ENCODE measurements at regions not wholly inside any gene's neighbourhood (a gene's known extent, or its start where the extent isn't known, plus 50 kb on each side); places are given as distances from the start of the nearest gene placed in this dataset.

DNA sequence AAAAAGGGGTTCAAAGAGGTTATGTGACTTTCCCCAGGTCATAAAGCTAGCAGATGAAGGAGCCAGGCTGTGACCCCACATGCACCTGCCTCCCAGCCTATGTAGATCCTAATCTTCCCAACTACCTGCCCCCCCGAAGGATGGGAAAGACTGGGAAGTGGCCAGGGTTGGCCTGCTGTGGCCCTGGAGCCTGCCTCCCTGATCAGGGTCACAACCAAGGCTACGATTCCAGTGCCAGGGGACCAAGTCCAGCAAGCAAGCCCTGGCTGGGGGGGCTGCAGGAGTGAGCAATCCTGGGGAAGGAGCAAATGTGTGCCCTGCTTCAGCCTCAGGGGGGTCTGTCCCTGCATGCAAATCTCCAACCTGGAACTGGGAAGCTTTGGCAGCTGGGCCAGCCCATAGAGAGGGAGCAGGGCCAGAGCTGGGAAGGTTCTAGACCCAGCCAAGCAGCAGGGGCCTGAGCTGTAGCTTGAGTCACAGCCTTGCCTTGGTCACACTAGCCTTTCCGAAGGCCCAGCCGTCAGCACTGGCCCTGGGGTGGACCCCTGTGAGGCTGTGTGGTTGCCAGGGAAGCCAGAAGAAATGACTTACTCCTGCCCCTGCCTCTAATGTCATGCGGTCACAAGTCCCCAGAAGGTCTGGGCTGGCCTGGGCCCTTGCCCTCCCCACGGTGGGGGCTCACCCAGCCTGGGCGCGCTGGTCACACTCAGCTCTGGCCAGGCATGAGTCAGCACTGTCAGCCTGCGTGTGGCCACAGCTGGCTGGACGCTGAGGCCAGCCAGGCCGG is 96.4 kb upstream of the ZMIZ1 start:
- H3K9me2 ChIP-seq (ENCODE audit: low read depth, low read length): no peaks in the 10 kb centered on the region
- no peaks in the 10 kb centered on the region for H3K9me3 ChIP-seq (ENCODE audit: low read length)
- no peak overlapping the region for H3K9ac ChIP-seq (ENCODE audit: low read length)
- no peak overlapping the region for H3K4me2 ChIP-seq (ENCODE audit: low read length)
- H2AFZ ChIP-seq (ENCODE audit: low read length): no peak overlapping the region
- no peaks in the 10 kb centered on the region for H3K36me3 ChIP-seq (ENCODE audit: insufficient read depth, low read length)
- H3K4me1 ChIP-seq (ENCODE audit: insufficient read depth, low read length, severe bottlenecking): peaks cover 11% of the 10 kb centered on the region
- no peaks in the 10 kb centered on the region for H3F3A ChIP-seq (ENCODE audit: insufficient read depth, low read length)
- TF ChIP-seq, protein P1, sequence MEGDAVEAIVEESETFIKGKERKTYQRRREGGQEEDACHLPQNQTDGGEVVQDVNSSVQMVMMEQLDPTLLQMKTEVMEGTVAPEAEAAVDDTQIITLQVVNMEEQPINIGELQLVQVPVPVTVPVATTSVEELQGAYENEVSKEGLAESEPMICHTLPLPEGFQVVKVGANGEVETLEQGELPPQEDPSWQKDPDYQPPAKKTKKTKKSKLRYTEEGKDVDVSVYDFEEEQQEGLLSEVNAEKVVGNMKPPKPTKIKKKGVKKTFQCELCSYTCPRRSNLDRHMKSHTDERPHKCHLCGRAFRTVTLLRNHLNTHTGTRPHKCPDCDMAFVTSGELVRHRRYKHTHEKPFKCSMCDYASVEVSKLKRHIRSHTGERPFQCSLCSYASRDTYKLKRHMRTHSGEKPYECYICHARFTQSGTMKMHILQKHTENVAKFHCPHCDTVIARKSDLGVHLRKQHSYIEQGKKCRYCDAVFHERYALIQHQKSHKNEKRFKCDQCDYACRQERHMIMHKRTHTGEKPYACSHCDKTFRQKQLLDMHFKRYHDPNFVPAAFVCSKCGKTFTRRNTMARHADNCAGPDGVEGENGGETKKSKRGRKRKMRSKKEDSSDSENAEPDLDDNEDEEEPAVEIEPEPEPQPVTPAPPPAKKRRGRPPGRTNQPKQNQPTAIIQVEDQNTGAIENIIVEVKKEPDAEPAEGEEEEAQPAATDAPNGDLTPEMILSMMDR (IDR thresholded peaks at IDR 0.05; ENCODE audit: low read length): no peak
- TF ChIP-seq EZH2 (IDR thresholded peaks at IDR 0.05; ENCODE audit: borderline replicate concordance, low read length): no peak
- H3K79me2 ChIP-seq (ENCODE audit: insufficient read depth, low read length): no peaks in the 10 kb centered on the region
- 0 out of 2 replicates have a peak, but pooled peaks cover 3% of the 10 kb centered on the region for H3K27me3 ChIP-seq (ENCODE audit: insufficient read depth, low read length)
- H4K20me1 ChIP-seq (ENCODE audit: insufficient read depth, low read length): no peaks in the 10 kb centered on the region
- H3K4me3 ChIP-seq (ENCODE audit: low read depth, low read length, poor library complexity, severe bottlenecking): no peak overlapping the region
- no peak overlapping the region for H3K27ac ChIP-seq (ENCODE audit: low read depth, low read length, poor library complexity, severe bottlenecking)

DNA sequence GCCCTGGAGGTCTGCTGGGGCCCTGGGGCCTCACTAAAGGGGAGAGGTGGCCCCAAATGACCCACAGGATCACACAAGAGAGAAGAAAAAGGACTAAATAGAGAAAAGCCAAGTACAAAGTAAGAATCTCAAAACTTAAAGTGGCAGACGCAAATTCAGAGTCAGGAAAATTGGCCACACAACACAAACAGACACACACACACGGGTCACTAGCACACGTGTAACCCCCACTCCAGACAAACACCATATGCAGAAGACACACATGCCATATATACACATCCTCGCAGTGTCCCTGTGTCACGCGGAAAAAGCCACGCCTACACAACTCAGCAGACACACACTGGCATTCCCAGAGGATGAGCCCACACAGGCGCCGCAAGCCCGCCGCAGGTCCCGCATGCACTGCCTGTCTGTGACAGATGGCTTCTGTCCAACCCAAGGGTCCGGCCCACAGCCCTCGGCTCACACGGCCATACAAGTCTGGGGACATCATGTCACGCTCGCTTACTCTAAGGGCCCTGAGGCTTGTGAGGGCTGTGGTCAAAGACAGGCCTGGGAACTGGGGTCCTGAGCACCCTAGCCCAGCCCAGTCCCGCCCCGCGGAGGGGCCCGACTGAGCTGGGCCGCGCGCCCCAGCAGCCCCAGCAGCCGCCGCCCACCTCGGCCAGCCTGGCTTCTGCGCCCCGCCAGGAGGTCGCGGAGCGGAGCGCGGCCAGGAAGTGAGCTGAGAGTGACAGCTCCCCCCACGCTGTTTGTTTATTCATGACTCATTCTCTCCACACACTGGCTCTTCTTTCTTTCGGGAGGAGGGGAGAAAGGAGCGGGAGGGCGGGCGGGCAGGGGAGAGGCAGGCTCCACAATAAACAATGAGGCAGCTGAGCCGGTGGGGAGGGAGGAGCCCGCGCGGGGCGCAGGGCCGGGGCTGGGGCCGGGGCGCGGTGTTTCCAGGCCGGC is 95.5 kb upstream of the ZMIZ1 start:
- H3K27me3 ChIP-seq (ENCODE audit: insufficient read depth, low read length): 0 out of 2 replicates have a peak, but pooled peaks cover under 1% of the 10 kb centered on the region
- H3K79me2 ChIP-seq (ENCODE audit: insufficient read depth, low read length): no peaks in the 10 kb centered on the region
- H3K36me3 ChIP-seq (ENCODE audit: insufficient read depth, low read length): no peaks in the 10 kb centered on the region
- H3K4me3 ChIP-seq (ENCODE audit: low read depth, low read length, poor library complexity, severe bottlenecking): peak overlapping the region; percentile 60
- no peak overlapping the region for H3K27ac ChIP-seq (ENCODE audit: low read depth, low read length, poor library complexity, severe bottlenecking)
- no peaks in the 10 kb centered on the region for H4K20me1 ChIP-seq (ENCODE audit: insufficient read depth, low read length)
- no peaks in the 10 kb centered on the region for H3K9me3 ChIP-seq (ENCODE audit: low read length)
- no peak overlapping the region for H2AFZ ChIP-seq (ENCODE audit: low read length)
- H3F3A ChIP-seq (ENCODE audit: insufficient read depth, low read length): no peaks in the 10 kb centered on the region
- H3K4me1 ChIP-seq (ENCODE audit: insufficient read depth, low read length, severe bottlenecking): peaks cover 11% of the 10 kb centered on the region
- H3K4me2 ChIP-seq (ENCODE audit: low read length): peak overlapping the region; percentile 60
- peak overlapping the region; percentile 11; the same call in 1 of the 2 replicates for H3K9ac ChIP-seq (ENCODE audit: low read length)
- H3K9me2 ChIP-seq (ENCODE audit: low read depth, low read length): no peaks in the 10 kb centered on the region
- TF ChIP-seq EZH2 (IDR thresholded peaks at IDR 0.05; ENCODE audit: borderline replicate concordance, low read length): no peak
- TF ChIP-seq, protein P1 (IDR thresholded peaks at IDR 0.05; ENCODE audit: low read length): no peak

DNA sequence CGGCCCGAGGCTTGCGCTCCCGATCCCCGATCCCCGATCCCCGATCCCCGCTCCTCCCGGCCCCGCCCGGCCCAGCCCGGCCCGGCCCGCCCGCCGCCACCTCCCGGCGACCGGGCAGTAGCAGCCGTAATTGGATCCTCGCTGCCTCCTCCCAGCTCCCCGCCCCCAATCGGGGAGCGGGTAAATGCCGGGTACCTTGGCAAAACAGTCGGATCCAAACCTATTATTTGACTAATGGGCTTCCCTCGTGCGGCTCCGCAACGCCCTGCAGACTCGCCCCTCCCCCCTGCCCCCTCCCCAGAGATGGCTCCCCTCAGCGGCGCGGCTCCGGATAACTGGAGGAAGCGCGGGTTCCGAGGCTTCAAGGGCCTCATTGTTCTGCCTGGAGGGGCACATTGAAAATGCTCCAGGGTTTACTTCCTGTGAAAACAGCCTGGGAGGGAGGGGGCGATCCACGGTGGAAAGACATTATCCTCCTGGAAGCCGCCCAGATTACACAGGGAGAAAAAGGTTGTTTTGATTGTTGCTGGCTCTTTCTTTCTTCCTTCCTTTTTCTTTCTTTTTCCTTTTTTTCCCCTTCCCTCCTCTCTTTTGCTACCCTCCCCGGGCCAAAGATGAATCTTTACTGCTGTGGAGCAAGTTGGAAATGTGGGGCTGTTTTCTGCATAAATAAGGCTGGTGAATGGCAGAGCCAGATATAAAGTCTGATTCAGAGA is 94.7 kb upstream of the ZMIZ1 start:
- H3F3A ChIP-seq (ENCODE audit: insufficient read depth, low read length): no peaks in the 10 kb centered on the region
- no peaks in the 10 kb centered on the region for H3K9me3 ChIP-seq (ENCODE audit: low read length)
- H3K36me3 ChIP-seq (ENCODE audit: insufficient read depth, low read length): no peaks in the 10 kb centered on the region
- 0 out of 2 replicates have a peak overlapping the region, but pooled peaks have one; percentile 37 for H2AFZ ChIP-seq (ENCODE audit: low read length)
- peak overlapping the region; percentile 37; the same call in 1 of the 2 replicates for H3K9ac ChIP-seq (ENCODE audit: low read length)
- no peaks in the 10 kb centered on the region for H3K79me2 ChIP-seq (ENCODE audit: insufficient read depth, low read length)
- no peaks in the 10 kb centered on the region for H4K20me1 ChIP-seq (ENCODE audit: insufficient read depth, low read length)
- TF ChIP-seq, protein P1 (IDR thresholded peaks at IDR 0.05; ENCODE audit: low read length): no peak
- no peak for TF ChIP-seq EZH2 (IDR thresholded peaks at IDR 0.05; ENCODE audit: borderline replicate concordance, low read length)
- peaks cover 11% of the 10 kb centered on the region for H3K4me1 ChIP-seq (ENCODE audit: insufficient read depth, low read length, severe bottlenecking)
- no peak overlapping the region for H3K27ac ChIP-seq (ENCODE audit: low read depth, low read length, poor library complexity, severe bottlenecking)
- H3K9me2 ChIP-seq (ENCODE audit: low read depth, low read length): no peaks in the 10 kb centered on the region
- H3K4me2 ChIP-seq (ENCODE audit: low read length): peak overlapping the region; percentile 67
- H3K27me3 ChIP-seq (ENCODE audit: insufficient read depth, low read length): no peaks in the 10 kb centered on the region
- H3K4me3 ChIP-seq (ENCODE audit: low read depth, low read length, poor library complexity, severe bottlenecking): peak overlapping the region; percentile 60
